Erythroblast (primary cell): ENCODE measurements at regions not wholly inside any gene's neighbourhood (a gene's known extent, or its start where the extent isn't known, plus 50 kb on each side); places are given as distances from the start of the nearest gene placed in this dataset.

Source experiments
- GATA1 ChIP-seq: IDR thresholded peaks from 2 replicates; pipeline ENCODE4 v1.6.1; 2011; ENCODE audit warnings: low read depth, mild to moderate bottlenecking, control low read depth, low read length, moderate library complexity
- POLR2A ChIP-seq: IDR thresholded peaks from 2 replicates; pipeline ENCODE4 v1.6.1; 2011; ENCODE audit warnings: mild to moderate bottlenecking, low read length

- no peak for TF ChIP-seq POLR2A
- no peak for TF ChIP-seq GATA1
These were observed 93.9 kb upstream of the EDIL3 start for GRCh38 chr5:84478603-84479002.
